ENCODE measurements at regions not wholly inside any gene's neighbourhood (a gene's known extent, or its start where the extent isn't known, plus 50 kb on each side); places are given as distances from the start of the nearest gene placed in this dataset.

- no peak for TF ChIP-seq SP1 (IDR thresholded peaks at IDR 0.05; ENCODE audit: low read depth, low read length)
- TF ChIP-seq TAF1 (IDR thresholded peaks at IDR 0.05; ENCODE audit: low read depth, low read length): no peak
- TF ChIP-seq, protein P1, sequence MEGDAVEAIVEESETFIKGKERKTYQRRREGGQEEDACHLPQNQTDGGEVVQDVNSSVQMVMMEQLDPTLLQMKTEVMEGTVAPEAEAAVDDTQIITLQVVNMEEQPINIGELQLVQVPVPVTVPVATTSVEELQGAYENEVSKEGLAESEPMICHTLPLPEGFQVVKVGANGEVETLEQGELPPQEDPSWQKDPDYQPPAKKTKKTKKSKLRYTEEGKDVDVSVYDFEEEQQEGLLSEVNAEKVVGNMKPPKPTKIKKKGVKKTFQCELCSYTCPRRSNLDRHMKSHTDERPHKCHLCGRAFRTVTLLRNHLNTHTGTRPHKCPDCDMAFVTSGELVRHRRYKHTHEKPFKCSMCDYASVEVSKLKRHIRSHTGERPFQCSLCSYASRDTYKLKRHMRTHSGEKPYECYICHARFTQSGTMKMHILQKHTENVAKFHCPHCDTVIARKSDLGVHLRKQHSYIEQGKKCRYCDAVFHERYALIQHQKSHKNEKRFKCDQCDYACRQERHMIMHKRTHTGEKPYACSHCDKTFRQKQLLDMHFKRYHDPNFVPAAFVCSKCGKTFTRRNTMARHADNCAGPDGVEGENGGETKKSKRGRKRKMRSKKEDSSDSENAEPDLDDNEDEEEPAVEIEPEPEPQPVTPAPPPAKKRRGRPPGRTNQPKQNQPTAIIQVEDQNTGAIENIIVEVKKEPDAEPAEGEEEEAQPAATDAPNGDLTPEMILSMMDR (IDR thresholded peaks at IDR 0.05; ENCODE audit: control extremely low read depth in 1 of 3, insufficient read depth in 1 of 3, low read depth in 1 of 3, low read length in 3 of 3): peak; percentile 57 to 70 (median 62)
- no peak for TF ChIP-seq CHD1 (IDR thresholded peaks at IDR 0.05; ENCODE audit: low read depth, low read length)
- TF ChIP-seq NANOG (IDR thresholded peaks at IDR 0.05; ENCODE audit: insufficient read depth, low read depth, low read length, poor library complexity, severe bottlenecking): no peak
- no peak for TF ChIP-seq EZH2 (IDR thresholded peaks at IDR 0.05; ENCODE audit: low read depth, low read length, severe bottlenecking)
- TF ChIP-seq EP300 (IDR thresholded peaks at IDR 0.05; ENCODE audit: borderline replicate concordance in 1 of 2, low read depth in 2 of 2, low read length in 2 of 2): no peak
- no peak for TF ChIP-seq CHD2 (IDR thresholded peaks at IDR 0.05; ENCODE audit: low read length)
- no peak for TF ChIP-seq GABPA (IDR thresholded peaks at IDR 0.05; ENCODE audit: borderline replicate concordance, insufficient read depth, low read length)
- no peak for TF ChIP-seq JUND (IDR thresholded peaks at IDR 0.05; ENCODE audit: low read length)
- TF ChIP-seq EGR1 (IDR thresholded peaks at IDR 0.05; ENCODE audit: borderline replicate concordance, low read depth, low read length): no peak
These were observed 75.8 kb upstream of the SLC1A4 start for GRCh38 chr2:64913357-64913869.

Measured in H1 (cell line).